Upper lobe of left lung (tissue), 6 donors: ENCODE measurements at regions not wholly inside any gene's neighbourhood (a gene's known extent, or its start where the extent isn't known, plus 50 kb on each side); places are given as distances from the start of the nearest gene placed in this dataset.

Experiments
- ATAC-seq, 2 donors: fragments of 200-7000 bp; cut with Tn5 transposase; one replicate each; pipeline ENCODE4 v1.9.1; 2022; ENCODE audit warnings: mild to moderate bottlenecking in 2 of 2, moderate library complexity in 2 of 2; ENCODE audit not compliant: low FRiP score in 2 of 2
- DNase-seq, 2 donors: peaks; one replicate each; pipeline ENCODE4 v3.0.0-alpha.2; 2019 to 2020
- H3K27ac ChIP-seq, 4 donors: fragments of 200-600 bp; sonication (generic); one replicate each; pipeline ENCODE4 v1.5.1; 2016 to 2019
- H3K27me3 ChIP-seq, 4 donors: fragments of 200-600 bp; sonication (generic); one replicate each; pipeline ENCODE4 v1.5.1; 2017 to 2019
- H3K36me3 ChIP-seq, 4 donors: fragments of 200-600 bp; sonication (generic); one replicate each; pipeline ENCODE4 v1.5.1; 2016 to 2019
- H3K4me1 ChIP-seq, 4 donors: fragments of 200-600 bp; sonication (generic); one replicate each; pipeline ENCODE4 v1.5.1; 2018 to 2019
- H3K4me3 ChIP-seq, 4 donors: fragments of 200-600 bp; sonication (generic); one replicate each; pipeline ENCODE4 v1.5.1; 2017 to 2019; ENCODE audit warnings: mild to moderate bottlenecking in 2 of 4, moderate library complexity in 1 of 4
- H3K9me3 ChIP-seq, 4 donors: fragments of 200-600 bp; sonication (generic); one replicate each; pipeline ENCODE4 v1.5.1; 2018 to 2019
- CTCF ChIP-seq, 6 experiments: fragments of 450-650 bp in 4 of 6; fragments of 200-600 bp in 2 of 6; sonication (generic) in 2 of 6; IDR thresholded peaks; one replicate each; pipeline ENCODE4 v1.5.1; 2016 to 2019; ENCODE audit warnings: antibody characterized with exemption in 6 of 6
- EP300 ChIP-seq, 4 donors: sonication (generic); formaldehyde crosslinking; IDR thresholded peaks; one replicate each; pipeline ENCODE4 v1.5.1; 2017; ENCODE audit warnings: antibody characterized with exemption in 4 of 4, control low read depth in 2 of 4
- POLR2A ChIP-seq, 4 donors: fragments of 450-650 bp; IDR thresholded peaks; one replicate each; pipeline ENCODE4 v1.5.1; 2016 to 2017; ENCODE audit warnings: antibody characterized with exemption in 4 of 4, mild to moderate bottlenecking in 2 of 4
- POLR2AphosphoS5 ChIP-seq, 2 donors: sonication (generic); formaldehyde crosslinking; IDR thresholded peaks; one replicate each; pipeline ENCODE4 v1.5.1; 2017; ENCODE audit warnings: antibody characterized with exemption in 2 of 2
- WGBS, 2 donors: methylation state at CpG; one replicate each; pipeline ENCODE4 v1.1.5; 2017 to 2018; 5-methylcytosine and 5-hydroxymethylcytosine counted together
- small RNA-seq, 4 donors: library from RNA; depleted of rRNA; stranded (forward); fragments of <200 nt; gene quantifications; one replicate each; pipeline ENCODE3, GENCODE V24; 2016
- donor health status: DM: no; HTN: no; CAD: no; lungs with moderate emphysema.
- donor health status: DM: no; HTN: yes; CAD: no; lungs with severe emphysema.

- H3K27ac ChIP-seq: no peak overlapping the region
- H3K4me1 ChIP-seq: peaks cover 0 to 8% (median 5%) of the 10 kb centered on the region in 4 donors
- no peaks in the 10 kb centered on the region for H3K9me3 ChIP-seq
- H3K27me3 ChIP-seq: no peaks in the 10 kb centered on the region
- DNase-seq (no peak), ATAC-seq (peak in 1 of 2 donors; percentile 35)
- no peak for TF ChIP-seq POLR2A (IDR thresholded peaks at IDR 0.05)
- TF ChIP-seq POLR2AphosphoS5 (IDR thresholded peaks at IDR 0.05): no peak
- no peak for TF ChIP-seq EP300 (IDR thresholded peaks at IDR 0.05)
- TF ChIP-seq CTCF (IDR thresholded peaks at IDR 0.05): no peak
- no peaks in the 10 kb centered on the region for H3K36me3 ChIP-seq
- 80 to 86% methylated on average over 1 of the region's 1 CpG for WGBS, 2 donors
- H3K4me3 ChIP-seq: no peak overlapping the region
Observed at GRCh38 chr12:68559246-68559645, 51.5 kb upstream of the RAP1B start.

GRCh38 chr12:68559984-68560850, 50.5 kb upstream of the RAP1B start:
- H3K27ac ChIP-seq: peak overlapping the region in 3 of 4 donors; percentile 44 to 48 (median 47)
- DNase-seq (peak in 1 of 2 donors; percentile 58), ATAC-seq (peak; percentile 51 to 92)
- TF ChIP-seq EP300 (IDR thresholded peaks at IDR 0.05): no peak
- TF ChIP-seq CTCF (IDR thresholded peaks at IDR 0.05): no peak
- no peak for TF ChIP-seq POLR2AphosphoS5 (IDR thresholded peaks at IDR 0.05)
- no peak for TF ChIP-seq POLR2A (IDR thresholded peaks at IDR 0.05)
- no peaks in the 10 kb centered on the region for H3K9me3 ChIP-seq
- peaks cover 0 to 10% (median 5%) of the 10 kb centered on the region in 4 donors for H3K4me1 ChIP-seq
- 50 to 54% methylated on average over 8 of the region's 8 CpGs for WGBS, 2 donors
- H3K27me3 ChIP-seq: no peaks in the 10 kb centered on the region
- H3K4me3 ChIP-seq: no peak overlapping the region
- no peaks in the 10 kb centered on the region for H3K36me3 ChIP-seq

GRCh38 chr12:68560851-68561422, 49.8 kb upstream of the RAP1B start:
- no peaks in the 10 kb centered on the region for H3K27me3 ChIP-seq
- no peak overlapping the region for H3K4me3 ChIP-seq
- 76 to 78% methylated on average over 5 of the region's 5 CpGs for WGBS, 2 donors
- H3K27ac ChIP-seq: peak overlapping the region in 2 of 4 donors; percentile 47 to 48
- H3K4me1 ChIP-seq: peaks cover 0 to 16% (median 5%) of the 10 kb centered on the region in 4 donors
- DNase-seq: no peak
- ATAC-seq: no peak
- no peaks in the 10 kb centered on the region for H3K36me3 ChIP-seq
- TF ChIP-seq POLR2AphosphoS5 (IDR thresholded peaks at IDR 0.05) (no peak), EP300 (IDR thresholded peaks at IDR 0.05) (no peak), CTCF (IDR thresholded peaks at IDR 0.05) (no peak), POLR2A (IDR thresholded peaks at IDR 0.05) (no peak)
- no peaks in the 10 kb centered on the region for H3K9me3 ChIP-seq

Small RNA genes in the stretch of these regions (small RNA-seq; reads per million reads assigned to genes)
- 0 reads per million in 4 donors for gene AC008033.2
